Adrenal gland (tissue), 9 donors: ENCODE measurements at regions not wholly inside any gene's neighbourhood (a gene's known extent, or its start where the extent isn't known, plus 50 kb on each side); places are given as distances from the start of the nearest gene placed in this dataset.

ENCODE experiments used
- DNase-seq, 7 donors: peaks; one replicate each; pipeline ENCODE4 v3.0.0-alpha.2; 2019 to 2020
- H3K27ac ChIP-seq, 5 donors: fragments of 200-600 bp; sonication (generic) in 4 of 5; 1 replicate in 3 of 5; 2 replicates in 2 of 5; pipeline versions ENCODE4 v1.5.1 to v1.8.0; 2016 to 2020; ENCODE audit warnings: mild to moderate bottlenecking in 1 of 5
- H3K27me3 ChIP-seq: fragments of 200-600 bp; 2 replicates; pipeline ENCODE4 v1.8.0; 2021
- H3K36me3 ChIP-seq, 2 donors: fragments of 200-600 bp; replicated peaks in 1 of 2; 1 replicate in 1 of 2; 2 replicates in 1 of 2; pipeline versions ENCODE4 v1.5.1 to v1.8.0; 2018 to 2022
- H3K4me1 ChIP-seq, 2 donors: fragments of 200-600 bp; replicated peaks in 1 of 2; 1 replicate in 1 of 2; 2 replicates in 1 of 2; pipeline versions ENCODE4 v1.5.1 to v1.8.0; 2018 to 2021
- H3K4me3 ChIP-seq, 4 donors: fragments of 200-600 bp; sonication (generic) in 3 of 4; one replicate each; pipeline ENCODE4 v1.5.1; 2016 to 2018
- H3K9me3 ChIP-seq, 3 donors: fragments of 200-600 bp; sonication (generic) in 1 of 3; replicated peaks in 1 of 3; 1 replicate in 2 of 3; 2 replicates in 1 of 3; pipeline versions ENCODE4 v1.5.1 to v1.8.0; 2016 to 2021
- POLR2A ChIP-seq, 2 donors: fragments of 450-650 bp; IDR thresholded peaks; one replicate each; pipeline ENCODE4 v1.6.1; 2017; ENCODE audit warnings: antibody characterized with exemption in 2 of 2, mild to moderate bottlenecking in 2 of 2, moderate library complexity in 1 of 2
- WGBS, 4 donors: extraction: QIAGEN DNeasy Blood & Tissue Kit in 2 of 4; methylation state at CpG; one replicate each; pipeline versions ENCODE4 v1.1.5 to v1.1.7; 2013 to 2017; 5-methylcytosine and 5-hydroxymethylcytosine counted together
- intact Hi-C, 2 donors: fragments of 100-400 bp; cut with DNase I; formaldehyde crosslinking; loops; one replicate each; pipeline versions ENCODE4 v1.14.1 to v1.15.0; 2022 to 2023
- TF ChIP-seq, protein P1 (sequence below), 6 experiments: fragments of 450-650 bp in 4 of 6; fragments of 200-600 bp in 2 of 6; sonication (generic) in 1 of 6; IDR thresholded peaks; 1 replicate in 5 of 6; 2 replicates in 1 of 6; pipeline versions ENCODE4 v1.5.1 to v1.8.0; 2016 to 2021; ENCODE audit warnings: antibody characterized with exemption in 6 of 6, mild to moderate bottlenecking in 2 of 6, moderate library complexity in 1 of 6
- donor health status: healthy with polysubstance abuse.
- donor health status: Bipolar disorder and iron deficiency.
- donor health status: DM: yes; HTN: yes; CAD: no.
- donor health status: DM: no; HTN: no; CAD: no.
- donor health status: DM: no; HTN: no; CAD: no.

GRCh38 chr18:40272630-40273231 lies 1682.3 kb upstream of the PIK3C3 start:
- Histone ChIP-seq H3K27ac (no peak overlapping the region), H3K9me3 (no peaks in the 10 kb centered on the region), H3K27me3 (no peaks in the 10 kb centered on the region), H3K4me3 (no peak overlapping the region), H3K4me1 (no peaks in the 10 kb centered on the region), H3K36me3 (no peaks in the 10 kb centered on the region)
- WGBS, 4 donors = 50 to 72% (median 58%) methylated on average over 4 of the region's 4 CpGs
- intact Hi-C loops = no loop called here
- no peak for DNase-seq
- no peak for TF ChIP-seq POLR2A (IDR thresholded peaks at IDR 0.05)
- TF ChIP-seq, protein P1, sequence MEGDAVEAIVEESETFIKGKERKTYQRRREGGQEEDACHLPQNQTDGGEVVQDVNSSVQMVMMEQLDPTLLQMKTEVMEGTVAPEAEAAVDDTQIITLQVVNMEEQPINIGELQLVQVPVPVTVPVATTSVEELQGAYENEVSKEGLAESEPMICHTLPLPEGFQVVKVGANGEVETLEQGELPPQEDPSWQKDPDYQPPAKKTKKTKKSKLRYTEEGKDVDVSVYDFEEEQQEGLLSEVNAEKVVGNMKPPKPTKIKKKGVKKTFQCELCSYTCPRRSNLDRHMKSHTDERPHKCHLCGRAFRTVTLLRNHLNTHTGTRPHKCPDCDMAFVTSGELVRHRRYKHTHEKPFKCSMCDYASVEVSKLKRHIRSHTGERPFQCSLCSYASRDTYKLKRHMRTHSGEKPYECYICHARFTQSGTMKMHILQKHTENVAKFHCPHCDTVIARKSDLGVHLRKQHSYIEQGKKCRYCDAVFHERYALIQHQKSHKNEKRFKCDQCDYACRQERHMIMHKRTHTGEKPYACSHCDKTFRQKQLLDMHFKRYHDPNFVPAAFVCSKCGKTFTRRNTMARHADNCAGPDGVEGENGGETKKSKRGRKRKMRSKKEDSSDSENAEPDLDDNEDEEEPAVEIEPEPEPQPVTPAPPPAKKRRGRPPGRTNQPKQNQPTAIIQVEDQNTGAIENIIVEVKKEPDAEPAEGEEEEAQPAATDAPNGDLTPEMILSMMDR (IDR thresholded peaks at IDR 0.05) = no peak

GRCh38 chr18:40259115-40259835 lies 1695.8 kb upstream of the PIK3C3 start:
- no peak overlapping the region for H3K27ac ChIP-seq
- H3K4me1 ChIP-seq = no peaks in the 10 kb centered on the region
- no peak for DNase-seq
- TF ChIP-seq, protein P1 (IDR thresholded peaks at IDR 0.05) = no peak
- no peak for TF ChIP-seq POLR2A (IDR thresholded peaks at IDR 0.05)
- H3K4me3 ChIP-seq = no peak overlapping the region
- intact Hi-C loops = no loop called here
- no peaks in the 10 kb centered on the region for H3K36me3 ChIP-seq
- no peaks in the 10 kb centered on the region for H3K27me3 ChIP-seq
- 59 to 63% (median 60%) methylated on average over 6 of the region's 6 CpGs for WGBS, 4 donors
- H3K9me3 ChIP-seq = no peaks in the 10 kb centered on the region

GRCh38 chr18:40258311-40258710 lies 1696.7 kb upstream of the PIK3C3 start:
- no peaks in the 10 kb centered on the region for H3K9me3 ChIP-seq
- H3K4me3 ChIP-seq = no peak overlapping the region
- WGBS, 4 donors = 63 to 72% (median 69%) methylated on average over 2 of the region's 2 CpGs
- intact Hi-C loops = no loop called here
- no peaks in the 10 kb centered on the region for H3K4me1 ChIP-seq
- H3K27me3 ChIP-seq = no peaks in the 10 kb centered on the region
- TF ChIP-seq, protein P1 (IDR thresholded peaks at IDR 0.05) = no peak
- TF ChIP-seq POLR2A (IDR thresholded peaks at IDR 0.05) = no peak
- DNase-seq = no peak
- no peak overlapping the region for H3K27ac ChIP-seq
- H3K36me3 ChIP-seq = no peaks in the 10 kb centered on the region

GRCh38 chr18:40250236-40250635 lies 1704.8 kb upstream of the PIK3C3 start:
- TF ChIP-seq, protein P1 (IDR thresholded peaks at IDR 0.05) = no peak
- no peak for TF ChIP-seq POLR2A (IDR thresholded peaks at IDR 0.05)
- Histone ChIP-seq H3K4me1 (no peaks in the 10 kb centered on the region), H3K27ac (no peak overlapping the region), H3K27me3 (no peaks in the 10 kb centered on the region), H3K9me3 (no peaks in the 10 kb centered on the region), H3K4me3 (no peak overlapping the region), H3K36me3 (no peaks in the 10 kb centered on the region)
- intact Hi-C loops = no loop called here
- 76 to 100% (median 81%) methylated on average over 1 of the region's 1 CpG for WGBS, 4 donors
- DNase-seq = no peak
